SK-N-MC (cell line): ENCODE measurements at regions not wholly inside any gene's neighbourhood (a gene's known extent, or its start where the extent isn't known, plus 50 kb on each side); places are given as distances from the start of the nearest gene placed in this dataset.

Source experiments
- DNase-seq: peaks from one replicate; pipeline ENCODE4 v3.0.0-alpha.2; 2011; ENCODE audit warnings: low read depth, low spot score
- H3K27ac ChIP-seq: fragments of 200-600 bp; sonication (generic); 2 replicates; pipeline ENCODE4 v1.5.1; 2016; ENCODE audit warnings: mixed run types
- H3K36me3 ChIP-seq: fragments of 200-600 bp; sonication (generic); 2 replicates; pipeline ENCODE4 v1.6.1; 2017; ENCODE audit warnings: antibody characterized with exemption, low read length, mixed read lengths; ENCODE audit not compliant: insufficient read depth
- H3K4me3 ChIP-seq: fragments of 200-600 bp; sonication (generic); 2 replicates; pipeline ENCODE4 v1.5.1; 2016
- H3K9ac ChIP-seq: fragments of 200-600 bp; sonication (generic); 2 replicates; pipeline ENCODE4 v1.8.0; 2017; ENCODE audit warnings: mixed run types, mixed read lengths; ENCODE audit not compliant: insufficient read length
- H3K9me3 ChIP-seq: fragments of 200-600 bp; sonication (generic); 2 replicates; pipeline ENCODE4 v1.6.1; 2017; ENCODE audit warnings: low read depth, mild to moderate bottlenecking, antibody characterized with exemption, low read length, moderate library complexity, mixed read lengths
- EZH2 ChIP-seq: fragments of 200-600 bp; sonication (generic); IDR thresholded peaks from one replicate; pipeline ENCODE4 v1.6.1; 2017; ENCODE audit warnings: antibody characterized with exemption
- FOXP2 ChIP-seq: optimal IDR thresholded peaks from 2 replicates; pipeline ENCODE3; 2011; ENCODE audit warnings: mild to moderate bottlenecking, moderate library complexity; ENCODE audit not compliant: insufficient read depth; ENCODE audit errors: extremely low read length, control extremely low read depth
- POLR2AphosphoS5 ChIP-seq: IDR thresholded peaks from 2 replicates; pipeline ENCODE4 v1.6.1; 2012; ENCODE audit warnings: mild to moderate bottlenecking, low read depth, low read length, borderline replicate concordance

- H3K9ac ChIP-seq = no peak overlapping the region
- no peak for DNase-seq
Observed at GRCh38 chr5:2586016-2586715, 165.3 kb downstream of the IRX2 start.

GRCh38 chr5:2584579-2585269 is 166.8 kb downstream of the IRX2 start:
- Histone ChIP-seq H3K4me3 (no peak overlapping the region), H3K36me3 (no peaks in the 10 kb centered on the region), H3K27ac (no peak overlapping the region), H3K9ac (no peak overlapping the region), H3K9me3 (no peaks in the 10 kb centered on the region)
- no peak for TF ChIP-seq EZH2
- no peak for TF ChIP-seq POLR2AphosphoS5
- TF ChIP-seq FOXP2 = no peak
- no peak for DNase-seq

More at GRCh38 chr5:2586016-2586715, 165.3 kb downstream of the IRX2 start:
- no peak overlapping the region for H3K27ac ChIP-seq
- TF ChIP-seq EZH2 (no peak), POLR2AphosphoS5 (no peak), FOXP2 (no peak)
- H3K36me3 ChIP-seq = no peaks in the 10 kb centered on the region
- no peak overlapping the region for H3K4me3 ChIP-seq
- no peaks in the 10 kb centered on the region for H3K9me3 ChIP-seq

DNA sequence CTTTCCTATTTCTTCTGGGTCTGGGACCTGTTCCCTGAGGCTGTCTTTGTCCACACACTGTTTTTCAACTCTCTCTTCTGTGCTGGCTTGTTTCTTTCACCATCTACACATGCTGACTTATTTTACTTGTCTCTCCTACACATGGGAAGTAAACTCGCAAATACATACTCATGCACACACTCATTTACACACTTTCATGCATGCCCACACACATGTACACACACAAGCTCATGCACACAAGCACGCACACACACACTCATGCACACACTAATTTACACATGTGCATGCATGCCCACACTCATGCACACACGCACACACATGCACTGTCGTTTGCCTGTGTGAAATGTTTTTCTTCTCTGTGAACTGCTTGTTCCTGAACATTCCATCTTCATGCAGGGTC is 169.0 kb downstream of the IRX2 start:
- Histone ChIP-seq H3K4me3 (no peak overlapping the region), H3K27ac (no peak overlapping the region), H3K9me3 (no peaks in the 10 kb centered on the region), H3K36me3 (no peaks in the 10 kb centered on the region), H3K9ac (no peak overlapping the region)
- DNase-seq = no peak
- TF ChIP-seq EZH2 (no peak), FOXP2 (no peak), POLR2AphosphoS5 (no peak)

GRCh38 chr5:2582106-2582505 is 169.4 kb downstream of the IRX2 start:
- H3K36me3 ChIP-seq = no peaks in the 10 kb centered on the region
- no peak overlapping the region for H3K27ac ChIP-seq
- TF ChIP-seq POLR2AphosphoS5 = no peak
- no peak for TF ChIP-seq FOXP2
- TF ChIP-seq EZH2 = no peak
- H3K9ac ChIP-seq = no peak overlapping the region
- no peaks in the 10 kb centered on the region for H3K9me3 ChIP-seq
- DNase-seq = no peak
- no peak overlapping the region for H3K4me3 ChIP-seq

DNA sequence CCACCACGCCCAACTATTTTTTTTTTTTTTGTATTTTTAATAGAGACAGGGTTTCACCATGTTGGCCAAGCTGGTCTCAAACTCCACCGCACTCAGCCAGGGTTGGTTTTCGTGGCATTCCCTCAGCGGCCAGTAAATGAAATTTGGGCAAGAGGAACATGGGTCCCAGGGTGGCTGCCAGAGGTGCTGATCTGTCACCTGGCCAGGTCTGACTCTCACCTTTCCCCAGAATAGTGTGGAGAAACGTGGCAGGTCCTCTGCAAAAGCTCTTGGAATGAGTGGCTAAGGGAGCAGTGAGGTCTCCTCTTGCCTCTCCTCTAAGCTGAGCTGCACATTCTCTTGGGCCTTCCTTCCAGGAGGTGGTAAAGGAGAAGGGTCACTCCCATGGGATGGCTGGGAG is 170.1 kb downstream of the IRX2 start:
- no peak for DNase-seq
- TF ChIP-seq FOXP2 = no peak
- TF ChIP-seq EZH2 = no peak
- TF ChIP-seq POLR2AphosphoS5 = no peak
- Histone ChIP-seq H3K9me3 (no peaks in the 10 kb centered on the region), H3K9ac (no peak overlapping the region), H3K27ac (no peak overlapping the region), H3K4me3 (no peak overlapping the region), H3K36me3 (no peaks in the 10 kb centered on the region)

- no peak for DNase-seq
- no peaks in the 10 kb centered on the region for H3K9me3 ChIP-seq
Observed at GRCh38 chr5:2579126-2579525, 172.4 kb downstream of the IRX2 start.

GRCh38 chr5:2577312-2578036 is 174.0 kb downstream of the IRX2 start:
- H3K9ac ChIP-seq = no peak overlapping the region
- TF ChIP-seq FOXP2 (no peak), EZH2 (no peak), POLR2AphosphoS5 (no peak)
- H3K36me3 ChIP-seq = no peaks in the 10 kb centered on the region
- DNase-seq = no peak
- no peak overlapping the region for H3K27ac ChIP-seq
- H3K4me3 ChIP-seq = no peak overlapping the region
- no peaks in the 10 kb centered on the region for H3K9me3 ChIP-seq

More at GRCh38 chr5:2579126-2579525, 172.4 kb downstream of the IRX2 start:
- Histone ChIP-seq H3K27ac (no peak overlapping the region), H3K4me3 (no peak overlapping the region), H3K9ac (no peak overlapping the region), H3K36me3 (no peaks in the 10 kb centered on the region)
- TF ChIP-seq FOXP2 (no peak), POLR2AphosphoS5 (no peak), EZH2 (no peak)

DNA sequence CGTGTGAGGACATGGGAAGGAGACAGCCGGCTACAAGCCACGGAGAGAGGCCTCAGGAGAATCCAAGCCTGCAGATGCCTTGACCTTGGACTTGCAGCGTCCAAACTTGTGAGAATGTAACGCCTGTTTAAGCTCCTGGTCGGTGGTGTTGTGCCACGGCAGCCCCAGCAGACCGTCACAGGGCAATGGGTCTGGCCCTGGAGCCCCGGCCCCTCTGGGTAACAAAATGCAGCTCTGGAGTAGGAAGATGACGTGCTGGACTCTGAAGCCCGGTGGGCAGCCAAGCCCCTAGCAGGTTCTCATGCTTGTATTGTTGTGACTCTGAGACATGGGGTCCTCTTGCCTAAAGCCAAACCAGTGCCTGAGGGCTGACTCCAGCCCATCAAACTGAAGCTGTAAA is 174.7 kb downstream of the IRX2 start:
- H3K36me3 ChIP-seq = no peaks in the 10 kb centered on the region
- TF ChIP-seq FOXP2 (no peak), EZH2 (no peak), POLR2AphosphoS5 (no peak)
- DNase-seq = no peak
- H3K9me3 ChIP-seq = no peaks in the 10 kb centered on the region
- no peak overlapping the region for H3K4me3 ChIP-seq
- no peak overlapping the region for H3K9ac ChIP-seq
- no peak overlapping the region for H3K27ac ChIP-seq
